ENCODE measurements at regions not wholly inside any gene's neighbourhood (a gene's known extent, or its start where the extent isn't known, plus 50 kb on each side); places are given as distances from the start of the nearest gene placed in this dataset.

GRCh38 chr5:86858442-86858841 lies 240.7 kb downstream of the COX7C start:
- intact Hi-C loops (cut with DNase I; ENCODE audit: low total_unique reads) = no loop called here
- DNase-seq (ENCODE audit: low spot score in 2 of 2) = no peak
- no peak overlapping the region for H3K4me3 ChIP-seq (ENCODE audit: low read depth, poor library complexity, severe bottlenecking)
- WGBS, 2 donors = 58 to 71% methylated on average over 3 of the region's 3 CpGs
- no peak for TF ChIP-seq CTCF (IDR thresholded peaks at IDR 0.05)
- no peak for TF ChIP-seq POLR2A (IDR thresholded peaks at IDR 0.05)

- TF ChIP-seq POLR2A (IDR thresholded peaks at IDR 0.05) = no peak
- TF ChIP-seq CTCF (IDR thresholded peaks at IDR 0.05) = no peak
- intact Hi-C loops (cut with DNase I; ENCODE audit: low total_unique reads) = no loop called here
- H3K4me3 ChIP-seq (ENCODE audit: low read depth, poor library complexity, severe bottlenecking) = no peak overlapping the region
- no peak for DNase-seq (ENCODE audit: low spot score in 2 of 2)
- whole genome bisulfite sequencing, 2 donors = 47 to 62% methylated on average over 2 of the region's 2 CpGs
Measured at GRCh38 chr5:86861512-86861911, 243.8 kb downstream of the COX7C start.

GRCh38 chr5:86862093-86862492 lies 244.4 kb downstream of the COX7C start:
- DNase-seq (ENCODE audit: low spot score in 2 of 2) = no peak
- H3K4me3 ChIP-seq (ENCODE audit: low read depth, poor library complexity, severe bottlenecking) = no peak overlapping the region
- TF ChIP-seq CTCF (IDR thresholded peaks at IDR 0.05) = no peak
- no peak for TF ChIP-seq POLR2A (IDR thresholded peaks at IDR 0.05)
- intact Hi-C loops (cut with DNase I; ENCODE audit: low total_unique reads) = no loop called here
- WGBS, 2 donors = 64 to 77% methylated on average over 3 of the region's 3 CpGs

GRCh38 chr5:86864051-86864450 lies 246.3 kb downstream of the COX7C start:
- no peak overlapping the region for H3K4me3 ChIP-seq (ENCODE audit: low read depth, poor library complexity, severe bottlenecking)
- no peak for DNase-seq (ENCODE audit: low spot score in 2 of 2)
- intact Hi-C loops (cut with DNase I; ENCODE audit: low total_unique reads) = no loop called here
- WGBS, 2 donors = 54 to 63% methylated on average over 4 of the region's 4 CpGs
- TF ChIP-seq CTCF (IDR thresholded peaks at IDR 0.05) (no peak), POLR2A (IDR thresholded peaks at IDR 0.05) (no peak)

GRCh38 chr5:86865256-86865785 lies 247.6 kb downstream of the COX7C start:
- intact Hi-C loops (cut with DNase I; ENCODE audit: low total_unique reads) = no loop called here
- DNase-seq (ENCODE audit: low spot score in 2 of 2) = no peak
- TF ChIP-seq CTCF (IDR thresholded peaks at IDR 0.05) (no peak), POLR2A (IDR thresholded peaks at IDR 0.05) (no peak)
- no peak overlapping the region for H3K4me3 ChIP-seq (ENCODE audit: low read depth, poor library complexity, severe bottlenecking)
- 30 to 51% methylated on average over 2 of the region's 2 CpGs for WGBS, 2 donors

GRCh38 chr5:86866036-86866435 lies 248.3 kb downstream of the COX7C start:
- WGBS, 2 donors = 25 to 33% methylated on average over 1 of the region's 1 CpG
- H3K4me3 ChIP-seq (ENCODE audit: low read depth, poor library complexity, severe bottlenecking) = no peak overlapping the region
- no peak for DNase-seq (ENCODE audit: low spot score in 2 of 2)
- TF ChIP-seq POLR2A (IDR thresholded peaks at IDR 0.05) (no peak), CTCF (IDR thresholded peaks at IDR 0.05) (no peak)
- intact Hi-C loops (cut with DNase I; ENCODE audit: low total_unique reads) = no loop called here

Data from lower leg skin (tissue), 4 donors.